ENCODE measurements at regions not wholly inside any gene's neighbourhood (a gene's known extent, or its start where the extent isn't known, plus 50 kb on each side); places are given as distances from the start of the nearest gene placed in this dataset.

DNA sequence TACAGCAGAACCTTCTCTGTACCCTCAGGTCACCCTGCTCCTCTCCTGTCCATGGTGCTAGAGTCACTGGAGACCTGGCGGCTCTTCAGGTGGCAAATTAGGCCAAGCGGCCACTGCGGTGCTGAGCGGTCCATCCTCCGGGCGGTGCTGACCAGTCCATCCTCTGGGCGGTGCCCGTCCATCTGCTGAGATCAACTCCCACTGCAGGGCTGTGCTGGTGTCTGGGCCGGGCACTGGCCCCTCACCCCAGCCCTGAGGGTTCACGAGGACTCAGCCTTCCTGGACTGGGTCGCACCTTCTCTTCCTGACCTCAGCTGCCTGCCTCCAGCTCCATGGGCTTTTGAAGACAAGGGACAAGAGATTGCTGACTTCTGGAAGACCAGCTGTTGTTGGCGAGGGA lies 782.9 kb downstream of the BRD1 start (continued):
- no peak for TF ChIP-seq NONO (IDR thresholded peaks at IDR 0.05)
- no peak for TF ChIP-seq NONO (CRISPR knock-in tag; conservative IDR thresholded peaks at IDR 0.05)
- no peak for TF ChIP-seq SMYD3 (CRISPR knock-in tag; IDR thresholded peaks at IDR 0.05)
- no peak for TF ChIP-seq PCBP2 (optimal IDR thresholded peaks at IDR 0.05; ENCODE audit: low read depth, low read length, poor library complexity, severe bottlenecking)
- TF ChIP-seq SRSF1 (optimal IDR thresholded peaks at IDR 0.05; ENCODE audit: low read depth, low read length), result no peak
- no peak for TF ChIP-seq MAFG (CRISPR knock-in tag; IDR thresholded peaks at IDR 0.05)

- no TSS peak for BruUV-seq (replicated peaks)
Measured at GRCh38 chr22:49044091-49044490, 783.6 kb downstream of the BRD1 start.

More at GRCh38 chr22:49044091-49044490, 783.6 kb downstream of the BRD1 start:
- CTCF ChIA-PET (ENCODE audit: low intra/inter-chr PET ratio, low total read pairs), result no interaction called here
- H2AFZ ChIP-seq (ENCODE audit: low read length), result no peak overlapping the region
- TF ChIP-seq HNF4G (IDR thresholded peaks at IDR 0.05; ENCODE audit: borderline replicate concordance, low read depth, low read length) (no peak), HNF4G (CRISPR knock-in tag; IDR thresholded peaks at IDR 0.05; ENCODE audit: borderline replicate concordance, low read depth) (no peak), KMT2A (CRISPR knock-in tag; IDR thresholded peaks at IDR 0.05) (no peak), PBX2 (CRISPR knock-in tag; IDR thresholded peaks at IDR 0.05) (no peak), ZNF792 (CRISPR knock-in tag; IDR thresholded peaks at IDR 0.05) (no peak), ZBTB8A (CRISPR knock-in tag; IDR thresholded peaks at IDR 0.05; ENCODE audit: borderline replicate concordance, low read depth) (no peak), ZNF33A (CRISPR knock-in tag; IDR thresholded peaks at IDR 0.05; ENCODE audit: borderline replicate concordance) (no peak), HNF1B (CRISPR knock-in tag; IDR thresholded peaks at IDR 0.05) (no peak), NCOA5 (CRISPR knock-in tag; IDR thresholded peaks at IDR 0.05) (no peak)
- TF ChIP-seq, protein P1, sequence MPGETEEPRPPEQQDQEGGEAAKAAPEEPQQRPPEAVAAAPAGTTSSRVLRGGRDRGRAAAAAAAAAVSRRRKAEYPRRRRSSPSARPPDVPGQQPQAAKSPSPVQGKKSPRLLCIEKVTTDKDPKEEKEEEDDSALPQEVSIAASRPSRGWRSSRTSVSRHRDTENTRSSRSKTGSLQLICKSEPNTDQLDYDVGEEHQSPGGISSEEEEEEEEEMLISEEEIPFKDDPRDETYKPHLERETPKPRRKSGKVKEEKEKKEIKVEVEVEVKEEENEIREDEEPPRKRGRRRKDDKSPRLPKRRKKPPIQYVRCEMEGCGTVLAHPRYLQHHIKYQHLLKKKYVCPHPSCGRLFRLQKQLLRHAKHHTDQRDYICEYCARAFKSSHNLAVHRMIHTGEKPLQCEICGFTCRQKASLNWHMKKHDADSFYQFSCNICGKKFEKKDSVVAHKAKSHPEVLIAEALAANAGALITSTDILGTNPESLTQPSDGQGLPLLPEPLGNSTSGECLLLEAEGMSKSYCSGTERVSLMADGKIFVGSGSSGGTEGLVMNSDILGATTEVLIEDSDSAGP (CRISPR knock-in tag; IDR thresholded peaks at IDR 0.05; ENCODE audit: borderline replicate concordance), result no peak
- no peak overlapping the region for H3K4me3 ChIP-seq (replicated peaks in 1 of 3; ENCODE audit: insufficient read depth in 1 of 3, low read depth in 2 of 3, low read length in 3 of 3)
- ATAC-seq (no peak), DNase-seq (ENCODE audit: low spot score) (no peak), FAIRE-seq (no peak)
- H3K79me2 ChIP-seq (ENCODE audit: insufficient read depth, low read length), result no peaks in the 10 kb centered on the region
- no peaks in the 10 kb centered on the region for H3K9me3 ChIP-seq (ENCODE audit: low read length)
- WGBS (ENCODE audit: low lambda C conversion rate), result 0% methylated on average over 1 of the region's 16 CpGs
- H3K27ac ChIP-seq (ENCODE audit: extremely low read length, insufficient read depth, low read length), result no peak overlapping the region
- no peak overlapping the region for H3K9ac ChIP-seq (ENCODE audit: insufficient read depth, low read depth, low read length)
- H3K27me3 ChIP-seq (ENCODE audit: control insufficient read depth in 1 of 2, insufficient read depth in 2 of 2, low read length in 2 of 2), result peaks cover 7 to 84% of the 10 kb centered on the region in 2 experiments
- H4K20me1 ChIP-seq (ENCODE audit: insufficient read depth, low read length), result no peaks in the 10 kb centered on the region
- POLR2A ChIA-PET, result no interaction called here
- in situ Hi-C loops (cut with HindIII; ENCODE audit: extremely low pct_ligation_motif_present, low pct_unique_long_range_greater_than_20kb) (loop anchor here (5.0 kb wide), 1 partner anchor 263 kb away; no protein-coding TSS in a partner anchor), intact Hi-C loops (cut with micrococcal nuclease; ENCODE audit: unreplicated experiment) (no loop called here)
- H3K4me1 ChIP-seq (ENCODE audit: insufficient read depth, low read length), result peaks cover 10% of the 10 kb centered on the region
- no peak overlapping the region for H3K4me2 ChIP-seq (ENCODE audit: low read depth, low read length)
- H3K36me3 ChIP-seq (replicated peaks in 1 of 2; ENCODE audit: control insufficient read depth in 1 of 2, insufficient read depth in 2 of 2, low read length in 2 of 2), result no peaks in the 10 kb centered on the region

Data from HepG2 (cell line).